ENCODE measurements at regions not wholly inside any gene's neighbourhood (a gene's known extent, or its start where the extent isn't known, plus 50 kb on each side); places are given as distances from the start of the nearest gene placed in this dataset.

GRCh38 chr21:24714646-24715200, 892.6 kb downstream of the MRPL39 start:
- no peak for TF ChIP-seq CTCF (IDR thresholded peaks at IDR 0.05; ENCODE audit: borderline replicate concordance, extremely low read depth, low read length, poor library complexity, severe bottlenecking)
- TF ChIP-seq EZH2 (IDR thresholded peaks at IDR 0.05; ENCODE audit: borderline replicate concordance, low read depth, low read length, severe bottlenecking), result no peak

Data from DND-41 (cell line).